CD4-positive, CD25-positive, alpha-beta regulatory T cell (primary cell): ENCODE measurements at regions not wholly inside any gene's neighbourhood (a gene's known extent, or its start where the extent isn't known, plus 50 kb on each side); places are given as distances from the start of the nearest gene placed in this dataset.
"Not testable (repeated sequence)": the region's sequence is repeated elsewhere in the genome, so short reads cannot be mapped to it uniquely, and the experiment has no call there.

Source experiments
- ATAC-seq, 2 donors: fragments of 150-1000 bp; cut with Tn5 transposase; one replicate each; pipeline ENCODE4 v1.10.0; 2021; ENCODE audit warnings: low read depth in 2 of 2, moderate number of reproducible peaks in 2 of 2, moderate library complexity in 1 of 2
- DNase-seq, 3 donors: peaks; one replicate each; pipeline versions ENCODE4 v3.0.0 to v3.0.0-alpha.2; 2012 to 2022; ENCODE audit warnings: mixed read lengths in 1 of 3
- H3K27ac ChIP-seq: one replicate; pipeline ENCODE4 v1.7.0; 2013; ENCODE audit warnings: mild to moderate bottlenecking, low read length; ENCODE audit not compliant: insufficient read depth, poor library complexity, severe bottlenecking
- H3K27me3 ChIP-seq: one replicate; pipeline ENCODE4 v1.7.0; 2013; ENCODE audit warnings: low read length; ENCODE audit not compliant: control insufficient read depth, insufficient read depth
- H3K36me3 ChIP-seq: one replicate; pipeline ENCODE4 v1.7.0; 2013; ENCODE audit warnings: mild to moderate bottlenecking, low read length, moderate library complexity; ENCODE audit not compliant: control insufficient read depth, insufficient read depth
- H3K4me1 ChIP-seq: 2 replicates; pipeline ENCODE4 v1.7.0; 2013; ENCODE audit warnings: mild to moderate bottlenecking, low read length; ENCODE audit not compliant: insufficient read depth, control insufficient read depth, poor library complexity, severe bottlenecking
- H3K4me3 ChIP-seq: one replicate; pipeline ENCODE4 v1.7.0; 2013; ENCODE audit warnings: low read depth, mild to moderate bottlenecking, low read length, moderate library complexity
- H3K9me3 ChIP-seq, 2 experiments: 1 replicate in 1 of 2; 2 replicates in 1 of 2; pipeline ENCODE4 v1.7.0; 2013; ENCODE audit warnings: low read length in 2 of 2, mild to moderate bottlenecking in 1 of 2, moderate library complexity in 1 of 2; ENCODE audit not compliant: control insufficient read depth in 2 of 2
- H3K27ac Mint-ChIP-seq, 3 donors: one replicate each; pipeline ENCODE4 v1.8.0; 2020 to 2022; ENCODE audit warnings: mild to moderate bottlenecking in 3 of 3, mixed read lengths in 3 of 3, moderate library complexity in 2 of 3
- H3K27me3 Mint-ChIP-seq: one replicate; pipeline ENCODE4 v1.8.0; 2022; ENCODE audit warnings: mild to moderate bottlenecking, mixed read lengths
- H3K36me3 Mint-ChIP-seq: one replicate; pipeline ENCODE4 v1.8.0; 2020; ENCODE audit warnings: mixed read lengths
- H3K4me1 Mint-ChIP-seq, 4 donors: one replicate each; pipeline ENCODE4 v1.8.0; 2020 to 2022; ENCODE audit warnings: mixed read lengths in 4 of 4, mild to moderate bottlenecking in 1 of 4
- H3K4me3 Mint-ChIP-seq, 4 donors: one replicate each; pipeline ENCODE4 v1.8.0; 2020 to 2022; ENCODE audit warnings: mild to moderate bottlenecking in 4 of 4, mixed read lengths in 4 of 4, moderate library complexity in 3 of 4
- H3K9me3 Mint-ChIP-seq, 7 donors: one replicate each; pipeline ENCODE4 v1.8.0; 2020 to 2022; ENCODE audit warnings: mixed read lengths in 7 of 7, mild to moderate bottlenecking in 3 of 7, moderate library complexity in 2 of 7

DNA sequence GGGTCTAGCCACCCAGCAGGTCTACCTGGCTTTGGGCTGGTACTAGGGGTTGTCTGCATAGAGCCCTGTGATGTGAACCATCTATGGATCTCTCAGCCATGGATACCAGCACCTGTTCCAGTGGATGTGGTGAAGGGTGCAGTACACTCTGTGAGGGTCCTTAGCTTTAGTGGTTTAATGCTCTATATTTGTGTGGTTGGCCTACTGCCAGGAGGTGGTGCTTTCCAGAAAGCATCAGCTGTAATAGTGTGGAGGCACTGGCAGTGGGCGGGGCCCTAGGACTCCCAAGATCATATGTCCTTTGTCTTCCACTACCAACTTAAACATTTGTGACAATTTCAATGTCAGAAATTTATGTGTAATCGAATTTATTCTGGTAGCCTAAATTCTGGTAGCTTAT, 1065.1 kb downstream of the RPIA start:
- H3K4me1 Mint-ChIP-seq, H3K36me3 Mint-ChIP-seq, H3K27ac ChIP-seq, H3K4me1 ChIP-seq, H3K27ac Mint-ChIP-seq, H3K27me3 Mint-ChIP-seq, DNase-seq, H3K4me3 ChIP-seq, H3K9me3 ChIP-seq, H3K27me3 ChIP-seq, H3K36me3 ChIP-seq, H3K4me3 Mint-ChIP-seq, ATAC-seq: not testable (repeated sequence)
- H3K9me3 Mint-ChIP-seq: peaks cover 6 to 26% (median 14%) of the 10 kb centered on the region in 7 donors

GRCh38 chr2:89758332-89759026, 1067.0 kb downstream of the RPIA start:
- not testable (repeated sequence) for H3K36me3 Mint-ChIP-seq, H3K27me3 Mint-ChIP-seq, H3K4me1 ChIP-seq, H3K27ac ChIP-seq, H3K36me3 ChIP-seq, H3K9me3 ChIP-seq, H3K4me3 Mint-ChIP-seq, H3K4me1 Mint-ChIP-seq, DNase-seq, H3K27ac Mint-ChIP-seq, H3K4me3 ChIP-seq, ATAC-seq, H3K27me3 ChIP-seq
- peaks cover 9 to 31% (median 15%) of the 10 kb centered on the region in 7 donors for H3K9me3 Mint-ChIP-seq

GRCh38 chr2:89760762-89761161, 1069.3 kb downstream of the RPIA start:
- DNase-seq, H3K4me1 ChIP-seq, H3K27me3 Mint-ChIP-seq, H3K4me3 Mint-ChIP-seq, H3K36me3 Mint-ChIP-seq, H3K27ac ChIP-seq, H3K27ac Mint-ChIP-seq, H3K36me3 ChIP-seq, H3K27me3 ChIP-seq, H3K4me3 ChIP-seq, H3K4me1 Mint-ChIP-seq, ATAC-seq: not testable (repeated sequence)
- H3K9me3 Mint-ChIP-seq: peaks cover 10 to 41% (median 15%) of the 10 kb centered on the region in 7 donors
- peaks cover 1 to 17% of the 10 kb centered on the region in 2 experiments for H3K9me3 ChIP-seq

GRCh38 chr2:89761171-89761570, 1069.7 kb downstream of the RPIA start:
- not testable (repeated sequence) for H3K36me3 Mint-ChIP-seq, DNase-seq, H3K27ac ChIP-seq, H3K27me3 ChIP-seq, H3K4me1 Mint-ChIP-seq, H3K4me1 ChIP-seq, H3K4me3 Mint-ChIP-seq, H3K36me3 ChIP-seq, ATAC-seq, H3K27ac Mint-ChIP-seq, H3K27me3 Mint-ChIP-seq, H3K4me3 ChIP-seq
- H3K9me3 Mint-ChIP-seq: peaks cover 10 to 42% (median 15%) of the 10 kb centered on the region in 7 donors
- H3K9me3 ChIP-seq: peaks cover 1 to 17% of the 10 kb centered on the region in 2 experiments

- H3K36me3 ChIP-seq, DNase-seq, H3K36me3 Mint-ChIP-seq, H3K27ac Mint-ChIP-seq, H3K4me3 Mint-ChIP-seq, ATAC-seq, H3K27me3 Mint-ChIP-seq, H3K4me1 ChIP-seq, H3K4me3 ChIP-seq, H3K27ac ChIP-seq, H3K4me1 Mint-ChIP-seq, H3K27me3 ChIP-seq: not testable (repeated sequence)
- H3K9me3 ChIP-seq: peaks cover 1 to 17% of the 10 kb centered on the region in 2 experiments
- H3K9me3 Mint-ChIP-seq: peaks cover 10 to 44% (median 18%) of the 10 kb centered on the region in 7 donors
These were observed 1070.4 kb downstream of the RPIA start for GRCh38 chr2:89761863-89762262.

- not testable (repeated sequence) for H3K4me1 Mint-ChIP-seq, ATAC-seq, H3K4me3 ChIP-seq, H3K4me1 ChIP-seq, H3K36me3 ChIP-seq, H3K36me3 Mint-ChIP-seq, H3K27me3 ChIP-seq, DNase-seq, H3K4me3 Mint-ChIP-seq, H3K27ac Mint-ChIP-seq, H3K27ac ChIP-seq, H3K27me3 Mint-ChIP-seq
- H3K9me3 Mint-ChIP-seq: peaks cover 8 to 44% (median 18%) of the 10 kb centered on the region in 7 donors
- peaks cover 1 to 17% of the 10 kb centered on the region in 2 experiments for H3K9me3 ChIP-seq
These were observed 1071.2 kb downstream of the RPIA start for GRCh38 chr2:89762461-89763253.

DNA sequence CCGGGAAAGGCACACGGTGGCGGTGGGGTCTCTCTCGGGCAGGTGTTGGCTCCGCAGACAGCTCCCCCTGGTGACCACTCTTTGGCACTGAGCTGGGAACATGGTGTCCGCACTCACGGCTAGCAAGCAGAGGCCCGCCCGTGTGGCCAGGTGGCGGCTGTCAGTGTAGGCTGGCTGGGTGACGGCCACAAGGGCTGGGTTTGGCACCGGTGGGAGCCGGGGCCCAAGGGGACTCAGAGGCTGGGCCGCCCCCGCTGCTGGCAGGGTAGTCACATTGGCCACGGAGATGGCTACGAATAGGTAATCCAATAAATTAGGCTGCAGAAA, 1071.7 kb downstream of the RPIA start:
- no peaks in the 10 kb centered on the region for H3K36me3 ChIP-seq
- Mint-ChIP-seq H3K36me3 (no peaks in the 10 kb centered on the region), H3K4me1 (no peaks in the 10 kb centered on the region), H3K27ac (no peak overlapping the region), H3K27me3 (peaks cover 12% of the 10 kb centered on the region), H3K9me3 (peaks cover 5 to 44% (median 18%) of the 10 kb centered on the region in 7 donors), H3K4me3 (no peak overlapping the region)
- no peak overlapping the region for H3K27ac ChIP-seq
- no peak for DNase-seq
- no peak for ATAC-seq
- no peaks in the 10 kb centered on the region for H3K4me1 ChIP-seq
- no peak overlapping the region for H3K4me3 ChIP-seq
- H3K9me3 ChIP-seq: peaks cover 1 to 17% of the 10 kb centered on the region in 2 experiments
- H3K27me3 ChIP-seq: peaks cover 6% of the 10 kb centered on the region
